Smooth muscle cell (in vitro differentiated cells): ENCODE measurements at regions not wholly inside any gene's neighbourhood (a gene's known extent, or its start where the extent isn't known, plus 50 kb on each side); places are given as distances from the start of the nearest gene placed in this dataset.
A peak's percentile ranks its signal among the peaks of the same experiment; 100 is the strongest.

Experiments used
- DNase-seq: peaks from one replicate; lab custom pipeline; 2025; ENCODE audit not compliant: unreplicated experiment; lab: John Stamatoyannopoulos, UW
- H2AFZ ChIP-seq: fragments of 200-600 bp; sonication (generic); 2 replicates; pipeline ENCODE4 v1.6.0; 2016; ENCODE audit warnings: antibody characterized with exemption, low read depth, mild to moderate bottlenecking
- H3F3A ChIP-seq: fragments of 200-600 bp; sonication (generic); 2 replicates; pipeline ENCODE4 v1.6.0; 2017; ENCODE audit warnings: antibody characterized with exemption, low read depth
- H3K27ac ChIP-seq: fragments of 200-600 bp; sonication (generic); 2 replicates; pipeline ENCODE4 v1.5.1; 2016; ENCODE audit warnings: low read depth, mild to moderate bottlenecking
- H3K27me3 ChIP-seq: fragments of 200-600 bp; sonication (generic); 2 replicates; pipeline ENCODE4 v1.6.1; 2016; ENCODE audit warnings: low read depth, mild to moderate bottlenecking
- H3K36me3 ChIP-seq: fragments of 200-600 bp; sonication (generic); 2 replicates; pipeline ENCODE4 v1.5.1; 2016; ENCODE audit warnings: low read depth
- H3K4me1 ChIP-seq: fragments of 200-600 bp; sonication (generic); 2 replicates; pipeline ENCODE4 v1.5.1; 2016; ENCODE audit warnings: low read depth
- H3K4me2 ChIP-seq: fragments of 200-600 bp; sonication (generic); 2 replicates; pipeline ENCODE4 v1.6.0; 2016; ENCODE audit warnings: mild to moderate bottlenecking
- H3K4me3 ChIP-seq: fragments of 200-600 bp; sonication (generic); 2 replicates; pipeline ENCODE4 v1.5.1; 2016; ENCODE audit warnings: mild to moderate bottlenecking
- H3K79me2 ChIP-seq: fragments of 200-600 bp; sonication (generic); 2 replicates; pipeline ENCODE4 v1.6.0; 2016; ENCODE audit warnings: low read depth, mild to moderate bottlenecking
- H3K9ac ChIP-seq: fragments of 200-600 bp; sonication (generic); 2 replicates; pipeline ENCODE4 v1.6.0; 2016; ENCODE audit warnings: low read depth
- H3K9me3 ChIP-seq: fragments of 200-600 bp; sonication (generic); replicated peaks from 2 replicates; pipeline ENCODE4 v1.5.1; 2016; ENCODE audit warnings: low read depth
- H4K20me1 ChIP-seq: fragments of 200-600 bp; sonication (generic); 2 replicates; pipeline ENCODE4 v1.6.0; 2016; ENCODE audit warnings: low read depth
- CTCF ChIP-seq: fragments of 200-600 bp; sonication (generic); IDR thresholded peaks from 2 replicates; pipeline ENCODE4 v1.5.1; 2017; ENCODE audit warnings: borderline replicate concordance, mild to moderate bottlenecking, antibody characterized with exemption; ENCODE audit not compliant: insufficient read depth, poor library complexity, severe bottlenecking
- WGBS: methylation state at CpG from one replicate; pipeline ENCODE4 v1.1.7; 2016; ENCODE audit warnings: low lambda C conversion rate; 5-methylcytosine and 5-hydroxymethylcytosine counted together

DNA sequence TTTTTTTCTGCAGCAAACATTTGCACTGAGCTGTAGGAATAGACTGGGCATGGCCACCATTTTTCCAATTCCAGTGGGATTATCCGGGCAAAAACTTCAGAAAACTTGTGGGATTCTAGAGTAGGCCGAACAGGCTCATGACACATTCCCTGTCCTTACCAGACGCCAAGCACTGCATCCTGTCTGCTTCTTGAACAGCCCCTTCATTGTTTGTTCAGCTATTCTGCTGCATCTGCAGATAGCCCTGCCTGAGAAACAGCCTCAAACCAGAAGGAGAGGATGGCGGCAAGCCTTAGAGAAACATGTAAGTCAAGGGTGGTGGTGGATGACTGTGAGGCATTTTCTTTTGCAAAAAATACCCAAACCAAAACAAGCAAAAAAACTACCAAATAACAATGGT lies 111.8 kb upstream of the NTRK2 start:
- Histone ChIP-seq H2AFZ (peak overlapping the region; percentile 4), H3K36me3 (no peaks in the 10 kb centered on the region), H3K4me3 (no peak overlapping the region), H3K79me2 (no peaks in the 10 kb centered on the region), H3K27ac (peak overlapping the region; percentile 79), H3K4me1 (peaks cover 23% of the 10 kb centered on the region), H3K9me3 (no peaks in the 10 kb centered on the region), H4K20me1 (no peaks in the 10 kb centered on the region), H3K9ac (no peak overlapping the region), H3F3A (peaks cover 5% of the 10 kb centered on the region), H3K27me3 (no peaks in the 10 kb centered on the region), H3K4me2 (peak overlapping the region; percentile 56)
- DNase-seq: no peak
- 11% methylated on average over 4 of the region's 4 CpGs for WGBS
- TF ChIP-seq CTCF: no peak

- Histone ChIP-seq H3K79me2 (no peaks in the 10 kb centered on the region), H3K4me3 (no peak overlapping the region), H3K9me3 (no peaks in the 10 kb centered on the region), H3K36me3 (no peaks in the 10 kb centered on the region), H3K4me2 (no peak overlapping the region), H2AFZ (no peak overlapping the region), H4K20me1 (no peaks in the 10 kb centered on the region), H3K9ac (no peak overlapping the region), H3K27me3 (no peaks in the 10 kb centered on the region), H3K27ac (no peak overlapping the region), H3K4me1 (peaks cover 8% of the 10 kb centered on the region), H3F3A (peaks cover 3% of the 10 kb centered on the region)
- no peak for DNase-seq
- TF ChIP-seq CTCF: no peak
Observed at GRCh38 chr9:84563691-84564090, 105.8 kb upstream of the NTRK2 start.

- WGBS: 62% methylated on average over 1 of the region's 1 CpG
- no peak overlapping the region for H3K4me2 ChIP-seq
- no peak for TF ChIP-seq CTCF
Observed at GRCh38 chr9:84567805-84568204, 101.7 kb upstream of the NTRK2 start.

DNA sequence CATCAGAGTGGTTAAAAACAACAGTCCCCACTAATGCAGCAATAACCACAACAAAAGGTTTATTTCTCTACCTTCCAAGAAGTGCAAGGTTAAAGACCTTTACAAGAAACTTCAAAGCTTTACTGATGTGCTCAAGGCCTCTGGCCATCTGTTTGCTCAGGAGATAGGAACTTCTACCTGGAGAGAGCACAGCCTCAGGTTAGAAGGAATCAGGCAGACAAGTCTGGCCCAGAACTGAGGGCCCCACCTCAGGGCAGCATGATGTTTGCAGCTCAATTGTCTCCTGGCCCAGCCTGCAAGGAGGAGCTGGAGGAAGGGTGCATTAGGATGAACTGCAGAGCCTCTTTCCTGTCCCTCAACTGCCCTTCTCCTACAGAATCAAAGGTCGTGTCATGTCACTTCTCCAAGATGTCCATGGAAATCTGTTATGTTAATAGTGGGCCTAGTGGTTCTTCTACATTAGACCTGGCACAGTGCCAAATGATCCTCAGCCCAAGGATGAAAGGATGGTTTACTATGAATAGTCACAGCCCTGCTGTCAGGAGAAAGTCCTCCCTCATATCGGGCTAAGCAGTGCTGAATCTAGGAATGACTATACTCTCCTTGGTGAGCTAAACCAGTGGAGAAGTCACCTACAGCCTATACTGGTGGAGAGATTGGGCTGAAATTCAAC lies 98.9 kb upstream of the NTRK2 start:
- no peak for DNase-seq
- Histone ChIP-seq H3F3A (no peaks in the 10 kb centered on the region), H3K4me3 (no peak overlapping the region), H2AFZ (no peak overlapping the region), H3K27ac (no peak overlapping the region), H3K27me3 (no peaks in the 10 kb centered on the region), H3K9ac (no peak overlapping the region), H3K9me3 (no peaks in the 10 kb centered on the region), H3K79me2 (no peaks in the 10 kb centered on the region), H3K36me3 (no peaks in the 10 kb centered on the region), H3K4me2 (no peak overlapping the region), H4K20me1 (no peaks in the 10 kb centered on the region), H3K4me1 (no peaks in the 10 kb centered on the region)
- no peak for TF ChIP-seq CTCF
- 85% methylated on average over 2 of the region's 2 CpGs for WGBS

More at GRCh38 chr9:84567805-84568204, 101.7 kb upstream of the NTRK2 start:
- Histone ChIP-seq H3K9ac (no peak overlapping the region), H3K4me3 (no peak overlapping the region), H3K9me3 (no peaks in the 10 kb centered on the region), H3F3A (no peaks in the 10 kb centered on the region), H4K20me1 (no peaks in the 10 kb centered on the region), H3K79me2 (no peaks in the 10 kb centered on the region), H3K4me1 (no peaks in the 10 kb centered on the region), H3K27me3 (no peaks in the 10 kb centered on the region), H2AFZ (no peak overlapping the region), H3K27ac (no peak overlapping the region), H3K36me3 (no peaks in the 10 kb centered on the region)
- DNase-seq: no peak
